ENCODE measurements at regions not wholly inside any gene's neighbourhood (a gene's known extent, or its start where the extent isn't known, plus 50 kb on each side); places are given as distances from the start of the nearest gene placed in this dataset.

DNA sequence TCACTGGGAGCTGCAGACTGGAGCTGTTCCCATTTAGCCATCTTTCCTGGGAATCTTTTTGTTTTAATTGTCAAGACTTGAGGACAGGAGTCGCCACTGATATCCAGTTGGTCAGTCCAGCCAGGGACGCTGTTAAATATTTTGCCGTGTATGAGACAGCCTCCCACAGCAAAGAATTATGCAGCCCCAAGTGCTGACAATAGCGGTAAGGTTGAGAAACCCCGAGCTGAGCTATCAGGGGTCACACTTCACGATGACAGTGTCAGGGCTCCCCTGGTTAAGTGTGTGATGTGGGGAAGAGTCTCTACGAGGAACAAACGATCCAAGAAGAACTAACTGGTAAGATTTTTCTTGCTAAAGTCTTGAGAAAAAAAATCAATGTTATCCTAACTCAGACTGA, 372.0 kb upstream of the MPDZ start:
- H3K27me3 ChIP-seq (replicated peaks; ENCODE audit: insufficient read depth, low read length), result no peaks in the 10 kb centered on the region
- H3K27ac ChIP-seq (ENCODE audit: low read length), result no peak overlapping the region
- H3K79me2 ChIP-seq (ENCODE audit: low read length), result no peaks in the 10 kb centered on the region
- H3F3A ChIP-seq (ENCODE audit: insufficient read depth, low read length), result no peaks in the 10 kb centered on the region
- no peaks in the 10 kb centered on the region for H3K4me1 ChIP-seq (ENCODE audit: low read length)
- no peak for TF ChIP-seq EZH2phosphoT487 (IDR thresholded peaks at IDR 0.05; ENCODE audit: low read length)
- H3K36me3 ChIP-seq (replicated peaks; ENCODE audit: insufficient read depth, low read length), result no peaks in the 10 kb centered on the region
- H3K4me3 ChIP-seq (ENCODE audit: low read length), result no peak overlapping the region
- no peaks in the 10 kb centered on the region for H3K9me2 ChIP-seq (replicated peaks; ENCODE audit: insufficient read depth, low read length)
- H2AFZ ChIP-seq (ENCODE audit: low read length), result no peak overlapping the region
- H3K9ac ChIP-seq (ENCODE audit: low read length), result no peak overlapping the region
- no peak for DNase-seq
- no peak overlapping the region for H3K4me2 ChIP-seq (ENCODE audit: low read depth, low read length)
- no peaks in the 10 kb centered on the region for H3K9me3 ChIP-seq (replicated peaks; ENCODE audit: insufficient read depth, low read length)
- no peaks in the 10 kb centered on the region for H4K20me1 ChIP-seq (ENCODE audit: insufficient read depth, low read length)

DNA sequence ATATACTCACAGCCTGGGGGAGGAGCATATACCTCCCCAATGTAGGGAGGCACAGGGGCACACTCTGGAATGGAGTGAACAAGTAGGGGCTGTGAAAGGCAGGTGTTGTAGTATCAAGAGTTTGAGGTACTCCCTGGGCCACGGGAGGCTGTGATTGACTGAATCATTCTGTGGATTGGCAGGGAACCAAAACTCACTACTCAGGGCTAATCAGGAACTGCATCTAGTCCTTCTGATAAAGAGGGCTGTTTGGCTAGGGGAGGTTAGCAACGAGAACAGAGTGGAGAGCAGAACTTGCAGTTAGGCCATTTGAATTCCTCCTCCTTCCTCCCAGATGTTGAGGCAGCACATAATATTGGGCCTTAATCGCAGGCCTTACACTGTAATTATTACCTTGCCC, 369.2 kb upstream of the MPDZ start:
- H3K9me3 ChIP-seq (replicated peaks; ENCODE audit: insufficient read depth, low read length), result no peaks in the 10 kb centered on the region
- no peak for DNase-seq
- no peak overlapping the region for H2AFZ ChIP-seq (ENCODE audit: low read length)
- no peaks in the 10 kb centered on the region for H3K4me1 ChIP-seq (ENCODE audit: low read length)
- H4K20me1 ChIP-seq (ENCODE audit: insufficient read depth, low read length), result no peaks in the 10 kb centered on the region
- no peak overlapping the region for H3K9ac ChIP-seq (ENCODE audit: low read length)
- H3K9me2 ChIP-seq (replicated peaks; ENCODE audit: insufficient read depth, low read length), result no peaks in the 10 kb centered on the region
- H3K4me3 ChIP-seq (ENCODE audit: low read length), result no peak overlapping the region
- H3K36me3 ChIP-seq (replicated peaks; ENCODE audit: insufficient read depth, low read length), result no peaks in the 10 kb centered on the region
- H3K4me2 ChIP-seq (ENCODE audit: low read depth, low read length), result no peak overlapping the region
- no peaks in the 10 kb centered on the region for H3F3A ChIP-seq (ENCODE audit: insufficient read depth, low read length)
- no peaks in the 10 kb centered on the region for H3K27me3 ChIP-seq (replicated peaks; ENCODE audit: insufficient read depth, low read length)
- no peaks in the 10 kb centered on the region for H3K79me2 ChIP-seq (ENCODE audit: low read length)
- H3K27ac ChIP-seq (ENCODE audit: low read length), result no peak overlapping the region
- no peak for TF ChIP-seq EZH2 (optimal IDR thresholded peaks at IDR 0.05; ENCODE audit: low read depth, low read length)
- TF ChIP-seq EZH2phosphoT487 (IDR thresholded peaks at IDR 0.05; ENCODE audit: low read length), result no peak
- TF ChIP-seq, protein P1, sequence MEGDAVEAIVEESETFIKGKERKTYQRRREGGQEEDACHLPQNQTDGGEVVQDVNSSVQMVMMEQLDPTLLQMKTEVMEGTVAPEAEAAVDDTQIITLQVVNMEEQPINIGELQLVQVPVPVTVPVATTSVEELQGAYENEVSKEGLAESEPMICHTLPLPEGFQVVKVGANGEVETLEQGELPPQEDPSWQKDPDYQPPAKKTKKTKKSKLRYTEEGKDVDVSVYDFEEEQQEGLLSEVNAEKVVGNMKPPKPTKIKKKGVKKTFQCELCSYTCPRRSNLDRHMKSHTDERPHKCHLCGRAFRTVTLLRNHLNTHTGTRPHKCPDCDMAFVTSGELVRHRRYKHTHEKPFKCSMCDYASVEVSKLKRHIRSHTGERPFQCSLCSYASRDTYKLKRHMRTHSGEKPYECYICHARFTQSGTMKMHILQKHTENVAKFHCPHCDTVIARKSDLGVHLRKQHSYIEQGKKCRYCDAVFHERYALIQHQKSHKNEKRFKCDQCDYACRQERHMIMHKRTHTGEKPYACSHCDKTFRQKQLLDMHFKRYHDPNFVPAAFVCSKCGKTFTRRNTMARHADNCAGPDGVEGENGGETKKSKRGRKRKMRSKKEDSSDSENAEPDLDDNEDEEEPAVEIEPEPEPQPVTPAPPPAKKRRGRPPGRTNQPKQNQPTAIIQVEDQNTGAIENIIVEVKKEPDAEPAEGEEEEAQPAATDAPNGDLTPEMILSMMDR (IDR thresholded peaks at IDR 0.05; ENCODE audit: low read length), result no peak

DNA sequence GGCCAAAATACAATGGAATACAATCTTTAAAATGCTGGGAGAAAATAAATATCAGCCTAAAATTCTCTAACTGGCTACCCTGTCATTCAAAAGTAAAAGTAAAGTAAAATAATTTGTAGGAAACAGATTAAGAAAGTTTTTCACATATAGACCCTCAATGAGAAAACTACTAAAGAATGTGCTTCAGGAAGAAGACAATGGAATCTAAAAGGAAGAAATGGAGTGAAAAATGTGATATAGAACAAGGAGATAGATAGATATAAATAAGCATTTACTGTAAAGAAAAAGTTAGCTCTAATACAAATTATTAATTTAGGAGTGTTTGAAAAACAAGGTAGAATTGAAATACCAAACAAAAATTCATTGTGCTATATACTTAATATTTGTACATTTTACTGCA, 368.6 kb upstream of the MPDZ start:
- H3K27ac ChIP-seq (ENCODE audit: low read length), result no peak overlapping the region
- TF ChIP-seq EZH2 (optimal IDR thresholded peaks at IDR 0.05; ENCODE audit: low read depth, low read length) (no peak), EZH2phosphoT487 (IDR thresholded peaks at IDR 0.05; ENCODE audit: low read length) (no peak)
- TF ChIP-seq, protein P1 (IDR thresholded peaks at IDR 0.05; ENCODE audit: low read length), result no peak
- no peaks in the 10 kb centered on the region for H3K36me3 ChIP-seq (replicated peaks; ENCODE audit: insufficient read depth, low read length)
- H3K4me3 ChIP-seq (ENCODE audit: low read length), result no peak overlapping the region
- no peaks in the 10 kb centered on the region for H3K79me2 ChIP-seq (ENCODE audit: low read length)
- no peak for DNase-seq
- no peaks in the 10 kb centered on the region for H3K27me3 ChIP-seq (replicated peaks; ENCODE audit: insufficient read depth, low read length)
- H3K4me1 ChIP-seq (ENCODE audit: low read length), result no peaks in the 10 kb centered on the region
- H3F3A ChIP-seq (ENCODE audit: insufficient read depth, low read length), result no peaks in the 10 kb centered on the region
- no peak overlapping the region for H3K4me2 ChIP-seq (ENCODE audit: low read depth, low read length)
- H4K20me1 ChIP-seq (ENCODE audit: insufficient read depth, low read length), result no peaks in the 10 kb centered on the region
- H3K9ac ChIP-seq (ENCODE audit: low read length), result no peak overlapping the region
- no peak overlapping the region for H2AFZ ChIP-seq (ENCODE audit: low read length)
- no peaks in the 10 kb centered on the region for H3K9me2 ChIP-seq (replicated peaks; ENCODE audit: insufficient read depth, low read length)
- H3K9me3 ChIP-seq (replicated peaks; ENCODE audit: insufficient read depth, low read length), result no peaks in the 10 kb centered on the region

DNA sequence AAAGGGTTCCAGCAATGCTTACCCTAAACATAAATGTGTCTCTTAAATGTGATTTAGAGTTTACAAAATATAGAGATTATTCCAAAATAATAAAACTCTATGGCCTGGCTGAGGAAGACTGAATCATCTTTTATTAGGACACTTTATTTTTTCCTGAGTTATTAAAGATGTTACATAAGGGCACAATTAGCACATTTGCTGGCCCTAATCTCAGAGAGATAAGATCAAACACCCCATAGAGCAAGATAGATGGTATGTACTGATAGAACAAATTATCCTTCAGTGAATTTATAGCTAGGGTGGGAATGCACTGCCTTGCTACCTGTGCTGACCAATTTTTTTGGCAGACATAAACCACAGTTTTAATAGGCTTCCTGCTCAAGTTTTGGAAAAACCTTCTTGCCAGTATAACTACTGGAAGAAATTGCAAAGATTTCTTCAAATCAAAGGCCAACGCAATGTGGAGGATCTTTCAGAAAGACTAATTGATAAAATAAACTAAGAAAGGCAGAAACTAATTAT, 367.1 kb upstream of the MPDZ start:
- no peak overlapping the region for H3K4me3 ChIP-seq (ENCODE audit: low read length)
- no peak overlapping the region for H3K4me2 ChIP-seq (ENCODE audit: low read depth, low read length)
- no peaks in the 10 kb centered on the region for H3K79me2 ChIP-seq (ENCODE audit: low read length)
- H3K36me3 ChIP-seq (replicated peaks; ENCODE audit: insufficient read depth, low read length), result no peaks in the 10 kb centered on the region
- no peaks in the 10 kb centered on the region for H3K9me3 ChIP-seq (replicated peaks; ENCODE audit: insufficient read depth, low read length)
- no peaks in the 10 kb centered on the region for H4K20me1 ChIP-seq (ENCODE audit: insufficient read depth, low read length)
- H3K27ac ChIP-seq (ENCODE audit: low read length), result no peak overlapping the region
- H3F3A ChIP-seq (ENCODE audit: insufficient read depth, low read length), result no peaks in the 10 kb centered on the region
- no peak overlapping the region for H2AFZ ChIP-seq (ENCODE audit: low read length)
- H3K27me3 ChIP-seq (replicated peaks; ENCODE audit: insufficient read depth, low read length), result no peaks in the 10 kb centered on the region
- DNase-seq, result no peak
- TF ChIP-seq EZH2phosphoT487 (IDR thresholded peaks at IDR 0.05; ENCODE audit: low read length), result no peak
- TF ChIP-seq, protein P1 (IDR thresholded peaks at IDR 0.05; ENCODE audit: low read length), result no peak
- TF ChIP-seq EZH2 (optimal IDR thresholded peaks at IDR 0.05; ENCODE audit: low read depth, low read length), result no peak
- H3K9ac ChIP-seq (ENCODE audit: low read length), result no peak overlapping the region
- no peaks in the 10 kb centered on the region for H3K9me2 ChIP-seq (replicated peaks; ENCODE audit: insufficient read depth, low read length)
- no peaks in the 10 kb centered on the region for H3K4me1 ChIP-seq (ENCODE audit: low read length)
